Fibroblast of lung (primary cell): ENCODE measurements at regions not wholly inside any gene's neighbourhood (a gene's known extent, or its start where the extent isn't known, plus 50 kb on each side); places are given as distances from the start of the nearest gene placed in this dataset.
"Not testable (repeated sequence)": the region's sequence is repeated elsewhere in the genome, so short reads cannot be mapped to it uniquely, and the experiment has no call there.

ENCODE experiments used
- DNase-seq, 2 donors: peaks; one replicate each; pipeline versions ENCODE4 v3.0.0 to v3.0.0-alpha.2; 2010; ENCODE audit warnings: low read depth in 2 of 2
- H2AFZ ChIP-seq: 2 replicates; pipeline ENCODE4 v1.5.1; 2012; ENCODE audit warnings: low read length, control low read depth, inconsistent platforms
- H3K27ac ChIP-seq: 2 replicates; pipeline ENCODE4 v1.5.1; 2011; ENCODE audit warnings: low read length, control low read depth; ENCODE audit not compliant: insufficient read depth
- H3K27me3 ChIP-seq: 2 replicates; pipeline ENCODE4 v1.5.1; 2011; ENCODE audit warnings: mild to moderate bottlenecking, low read length; ENCODE audit not compliant: control insufficient read depth, insufficient read depth
- H3K36me3 ChIP-seq: 2 replicates; pipeline ENCODE4 v1.5.1; 2011; ENCODE audit warnings: low read length; ENCODE audit not compliant: control insufficient read depth, insufficient read depth
- H3K4me1 ChIP-seq: 2 replicates; pipeline ENCODE4 v1.5.1; 2011; ENCODE audit warnings: low read length; ENCODE audit not compliant: control insufficient read depth, insufficient read depth; ENCODE audit errors: extremely low read depth
- H3K4me2 ChIP-seq: 2 replicates; pipeline ENCODE4 v1.5.1; 2011; ENCODE audit warnings: low read length, control low read depth; ENCODE audit not compliant: insufficient read depth; ENCODE audit errors: extremely low read depth
- H3K4me3 ChIP-seq, 4 experiments: fragments of 200-600 bp in 1 of 4; sonication (generic) in 1 of 4; replicated peaks in 1 of 4; 2 replicates each; pipeline ENCODE4 v1.5.1; 2011 to 2016; ENCODE audit warnings: low read length in 4 of 4, low read depth in 3 of 4, mild to moderate bottlenecking in 3 of 4, control low read depth in 2 of 4, inconsistent platforms in 1 of 4, mixed read lengths in 1 of 4; ENCODE audit not compliant: insufficient read depth in 1 of 4; ENCODE audit errors: control extremely low read depth in 1 of 4
- H3K79me2 ChIP-seq: 2 replicates; pipeline ENCODE4 v1.5.1; 2012; ENCODE audit warnings: mild to moderate bottlenecking, low read length, inconsistent platforms; ENCODE audit not compliant: control insufficient read depth, insufficient read depth
- H3K9ac ChIP-seq: 2 replicates; pipeline ENCODE4 v1.5.1; 2011; ENCODE audit warnings: mild to moderate bottlenecking, low read length, control low read depth; ENCODE audit not compliant: insufficient read depth
- H3K9me3 ChIP-seq: 2 replicates; pipeline ENCODE4 v1.5.1; 2012; ENCODE audit warnings: low read depth, low read length; ENCODE audit not compliant: control insufficient read depth, insufficient read depth
- H4K20me1 ChIP-seq: 2 replicates; pipeline ENCODE4 v1.5.1; 2011; ENCODE audit warnings: low read length; ENCODE audit not compliant: control insufficient read depth, insufficient read depth; ENCODE audit errors: extremely low read depth
- EZH2 ChIP-seq: IDR thresholded peaks from 2 replicates; pipeline ENCODE4 v1.5.1; 2012; ENCODE audit warnings: low read length, control low read depth, mild to moderate bottlenecking; ENCODE audit errors: missing control alignments
- TF ChIP-seq, protein P1 (sequence below), 2 donors: IDR thresholded peaks in 1 of 2; conservative IDR thresholded peaks in 1 of 2; 1 replicate in 1 of 2; 2 replicates in 1 of 2; pipeline ENCODE4 v1.5.1; 2011 to 2012; ENCODE audit warnings: low read length in 2 of 2, control low read depth in 1 of 2, inconsistent platforms in 1 of 2, low read depth in 1 of 2, mild to moderate bottlenecking in 1 of 2

GRCh38 chr1:70586046-70586445 lies 175.0 kb downstream of the CTH start:
- Histone ChIP-seq H2AFZ (no peak overlapping the region), H3K36me3 (no peaks in the 10 kb centered on the region), H3K4me1 (no peaks in the 10 kb centered on the region), H3K9ac (no peak overlapping the region), H3K4me3 (no peak overlapping the region), H3K27ac (no peak overlapping the region), H3K9me3 (no peaks in the 10 kb centered on the region), H3K27me3 (no peaks in the 10 kb centered on the region), H3K79me2 (no peaks in the 10 kb centered on the region), H4K20me1 (no peaks in the 10 kb centered on the region), H3K4me2 (no peak overlapping the region)
- DNase-seq, result no peak
- TF ChIP-seq, protein P1, sequence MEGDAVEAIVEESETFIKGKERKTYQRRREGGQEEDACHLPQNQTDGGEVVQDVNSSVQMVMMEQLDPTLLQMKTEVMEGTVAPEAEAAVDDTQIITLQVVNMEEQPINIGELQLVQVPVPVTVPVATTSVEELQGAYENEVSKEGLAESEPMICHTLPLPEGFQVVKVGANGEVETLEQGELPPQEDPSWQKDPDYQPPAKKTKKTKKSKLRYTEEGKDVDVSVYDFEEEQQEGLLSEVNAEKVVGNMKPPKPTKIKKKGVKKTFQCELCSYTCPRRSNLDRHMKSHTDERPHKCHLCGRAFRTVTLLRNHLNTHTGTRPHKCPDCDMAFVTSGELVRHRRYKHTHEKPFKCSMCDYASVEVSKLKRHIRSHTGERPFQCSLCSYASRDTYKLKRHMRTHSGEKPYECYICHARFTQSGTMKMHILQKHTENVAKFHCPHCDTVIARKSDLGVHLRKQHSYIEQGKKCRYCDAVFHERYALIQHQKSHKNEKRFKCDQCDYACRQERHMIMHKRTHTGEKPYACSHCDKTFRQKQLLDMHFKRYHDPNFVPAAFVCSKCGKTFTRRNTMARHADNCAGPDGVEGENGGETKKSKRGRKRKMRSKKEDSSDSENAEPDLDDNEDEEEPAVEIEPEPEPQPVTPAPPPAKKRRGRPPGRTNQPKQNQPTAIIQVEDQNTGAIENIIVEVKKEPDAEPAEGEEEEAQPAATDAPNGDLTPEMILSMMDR (conservative IDR thresholded peaks at IDR 0.05 in 1 of 2, IDR thresholded peaks at IDR 0.05 in 1 of 2; ENCODE audit: low read depth in 1 of 2, low read length in 2 of 2), result no peak
- TF ChIP-seq EZH2, result no peak

GRCh38 chr1:70587872-70588366 lies 176.9 kb downstream of the CTH start:
- H4K20me1 ChIP-seq, result no peaks in the 10 kb centered on the region
- TF ChIP-seq, protein P1 (conservative IDR thresholded peaks at IDR 0.05 in 1 of 2, IDR thresholded peaks at IDR 0.05 in 1 of 2; ENCODE audit: low read depth in 1 of 2, low read length in 2 of 2), result no peak
- TF ChIP-seq EZH2, result no peak
- no peaks in the 10 kb centered on the region for H3K79me2 ChIP-seq
- no peaks in the 10 kb centered on the region for H3K27me3 ChIP-seq
- no peaks in the 10 kb centered on the region for H3K9me3 ChIP-seq
- H3K9ac ChIP-seq, result no peak overlapping the region
- no peak for DNase-seq
- H3K27ac ChIP-seq, result no peak overlapping the region
- H3K36me3 ChIP-seq, result no peaks in the 10 kb centered on the region
- H3K4me3 ChIP-seq, result no peak overlapping the region
- H3K4me2 ChIP-seq, result no peak overlapping the region
- H3K4me1 ChIP-seq, result no peaks in the 10 kb centered on the region
- no peak overlapping the region for H2AFZ ChIP-seq

DNA sequence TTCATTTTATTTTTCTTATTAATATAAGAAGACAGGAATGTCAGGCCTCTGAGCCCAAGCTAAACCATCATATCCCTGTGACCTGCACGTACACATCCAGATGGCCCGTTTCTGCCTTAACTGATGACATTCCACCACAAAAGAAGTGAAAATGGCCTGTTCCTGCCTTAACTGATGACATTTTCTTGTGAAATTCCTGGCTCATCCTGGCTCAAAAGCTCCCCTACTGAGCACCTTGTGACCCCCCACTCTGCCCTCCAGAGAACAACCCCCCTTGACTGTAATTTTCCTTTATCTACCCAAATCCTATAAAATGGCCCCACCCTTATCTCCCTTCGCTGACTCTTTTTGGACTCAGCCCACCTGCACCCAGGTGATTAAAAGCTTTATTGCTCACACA lies 182.5 kb downstream of the CTH start:
- DNase-seq, H3K79me2 ChIP-seq, H3K9ac ChIP-seq, H3K27me3 ChIP-seq, H3K27ac ChIP-seq, H3K9me3 ChIP-seq, H4K20me1 ChIP-seq, H2AFZ ChIP-seq, H3K4me1 ChIP-seq, H3K4me2 ChIP-seq, H3K4me3 ChIP-seq, H3K36me3 ChIP-seq: not testable (repeated sequence)

- H3K27me3 ChIP-seq, result no peaks in the 10 kb centered on the region
- H3K79me2 ChIP-seq, result no peaks in the 10 kb centered on the region
- no peak for TF ChIP-seq EZH2
- TF ChIP-seq, protein P1 (conservative IDR thresholded peaks at IDR 0.05 in 1 of 2, IDR thresholded peaks at IDR 0.05 in 1 of 2; ENCODE audit: low read depth in 1 of 2, low read length in 2 of 2), result no peak
- no peaks in the 10 kb centered on the region for H3K36me3 ChIP-seq
- H3K4me1 ChIP-seq, result no peaks in the 10 kb centered on the region
- no peaks in the 10 kb centered on the region for H3K9me3 ChIP-seq
- no peak overlapping the region for H3K27ac ChIP-seq
- H4K20me1 ChIP-seq, result no peaks in the 10 kb centered on the region
- H3K4me3 ChIP-seq, result no peak overlapping the region
- no peak overlapping the region for H3K9ac ChIP-seq
- no peak overlapping the region for H2AFZ ChIP-seq
- no peak for DNase-seq
- no peak overlapping the region for H3K4me2 ChIP-seq
Observed at GRCh38 chr1:70608815-70609214, 197.7 kb downstream of the CTH start.

GRCh38 chr1:70610164-70610563 lies 199.1 kb downstream of the CTH start:
- H3K36me3 ChIP-seq, H2AFZ ChIP-seq, DNase-seq, H3K27me3 ChIP-seq, H3K9me3 ChIP-seq, H3K9ac ChIP-seq, H3K4me1 ChIP-seq, H3K27ac ChIP-seq, H4K20me1 ChIP-seq, H3K79me2 ChIP-seq, H3K4me3 ChIP-seq, H3K4me2 ChIP-seq: not testable (repeated sequence)
